Type B pancreatic cell (in vitro differentiated cells): ENCODE measurements at regions not wholly inside any gene's neighbourhood (a gene's known extent, or its start where the extent isn't known, plus 50 kb on each side); places are given as distances from the start of the nearest gene placed in this dataset.

Source experiments
- DNase-seq: peaks from one replicate; pipeline ENCODE4 v3.0.0; 2021; ENCODE audit warnings: mixed read lengths; ENCODE audit not compliant: unreplicated experiment; ENCODE audit errors: extremely low spot score
- H3K27ac Mint-ChIP-seq: 2 replicates; pipeline ENCODE4 v1.8.0; 2021; ENCODE audit warnings: mild to moderate bottlenecking, mixed read lengths
- H3K27me3 Mint-ChIP-seq: 2 replicates; pipeline ENCODE4 v1.8.0; 2021; ENCODE audit warnings: mixed read lengths
- H3K36me3 Mint-ChIP-seq: 2 replicates; pipeline ENCODE4 v1.8.0; 2021; ENCODE audit warnings: mixed read lengths
- H3K4me1 Mint-ChIP-seq: one replicate; pipeline ENCODE4 v1.8.0; 2021; ENCODE audit warnings: mixed read lengths; ENCODE audit not compliant: unreplicated experiment
- H3K4me3 Mint-ChIP-seq: 2 replicates; pipeline ENCODE4 v1.8.0; 2021; ENCODE audit warnings: mild to moderate bottlenecking, mixed read lengths
- H3K9me3 Mint-ChIP-seq: 2 replicates; pipeline ENCODE4 v1.8.0; 2021; ENCODE audit warnings: mixed read lengths
- CTCF ChIP-seq: fragments of 200-600 bp; sonication (generic); conservative IDR thresholded peaks from 2 replicates; pipeline ENCODE4 v1.5.0; 2021; ENCODE audit warnings: antibody characterized with exemption, mild to moderate bottlenecking

- TF ChIP-seq CTCF: no peak
- H3K4me1 Mint-ChIP-seq: peaks cover 7% of the 10 kb centered on the region
- no peak for DNase-seq
- no peak overlapping the region for H3K27ac Mint-ChIP-seq
- H3K27me3 Mint-ChIP-seq: no peaks in the 10 kb centered on the region
- no peaks in the 10 kb centered on the region for H3K36me3 Mint-ChIP-seq
- H3K4me3 Mint-ChIP-seq: no peak overlapping the region
- no peaks in the 10 kb centered on the region for H3K9me3 Mint-ChIP-seq
Measured at GRCh38 chr4:175418516-175418915, 393.5 kb downstream of the GPM6A start.

GRCh38 chr4:175419236-175419718 is 392.8 kb downstream of the GPM6A start:
- TF ChIP-seq CTCF: no peak
- Mint-ChIP-seq H3K4me3 (no peak overlapping the region), H3K36me3 (no peaks in the 10 kb centered on the region), H3K4me1 (peaks cover 7% of the 10 kb centered on the region), H3K9me3 (no peaks in the 10 kb centered on the region), H3K27ac (no peak overlapping the region), H3K27me3 (no peaks in the 10 kb centered on the region)
- DNase-seq: no peak

- H3K27ac Mint-ChIP-seq: no peak overlapping the region
- no peaks in the 10 kb centered on the region for H3K27me3 Mint-ChIP-seq
Measured at GRCh38 chr4:175421506-175421905, 390.6 kb downstream of the GPM6A start.

GRCh38 chr4:175422331-175422730 is 389.7 kb downstream of the GPM6A start:
- Mint-ChIP-seq H3K36me3 (peaks cover 4% of the 10 kb centered on the region), H3K9me3 (peaks cover 5% of the 10 kb centered on the region), H3K4me3 (no peak overlapping the region), H3K27ac (no peak overlapping the region), H3K4me1 (peaks cover 7% of the 10 kb centered on the region), H3K27me3 (no peaks in the 10 kb centered on the region)
- no peak for TF ChIP-seq CTCF
- no peak for DNase-seq

More at GRCh38 chr4:175421506-175421905, 390.6 kb downstream of the GPM6A start:
- DNase-seq: no peak
- no peak for TF ChIP-seq CTCF
- Mint-ChIP-seq H3K4me1 (peaks cover 7% of the 10 kb centered on the region), H3K9me3 (peaks cover 5% of the 10 kb centered on the region), H3K36me3 (no peaks in the 10 kb centered on the region), H3K4me3 (no peak overlapping the region)

GRCh38 chr4:175424111-175424510 is 388.0 kb downstream of the GPM6A start:
- TF ChIP-seq CTCF: no peak
- H3K4me3 Mint-ChIP-seq: no peak overlapping the region
- H3K27ac Mint-ChIP-seq: no peak overlapping the region
- H3K4me1 Mint-ChIP-seq: peaks cover under 1% of the 10 kb centered on the region
- peaks cover 4% of the 10 kb centered on the region for H3K36me3 Mint-ChIP-seq
- H3K27me3 Mint-ChIP-seq: no peaks in the 10 kb centered on the region
- H3K9me3 Mint-ChIP-seq: peaks cover 5% of the 10 kb centered on the region
- DNase-seq: no peak

GRCh38 chr4:175427751-175428150 is 384.3 kb downstream of the GPM6A start:
- TF ChIP-seq CTCF: no peak
- DNase-seq: no peak
- H3K4me3 Mint-ChIP-seq: no peak overlapping the region
- H3K27me3 Mint-ChIP-seq: no peaks in the 10 kb centered on the region
- H3K27ac Mint-ChIP-seq: no peak overlapping the region
- H3K4me1 Mint-ChIP-seq: no peaks in the 10 kb centered on the region
- H3K36me3 Mint-ChIP-seq: peaks cover 4% of the 10 kb centered on the region
- H3K9me3 Mint-ChIP-seq: peaks cover 5% of the 10 kb centered on the region
